ENCODE measurements at regions not wholly inside any gene's neighbourhood (a gene's known extent, or its start where the extent isn't known, plus 50 kb on each side); places are given as distances from the start of the nearest gene placed in this dataset.

- Histone ChIP-seq H3K79me2 (ENCODE audit: control insufficient read depth, insufficient read depth, low read length) (no peaks in the 10 kb centered on the region), H3K4me2 (ENCODE audit: control insufficient read depth, extremely low read depth, insufficient read depth, low read depth, low read length) (no peak overlapping the region), H3K9me3 (ENCODE audit: control insufficient read depth, low read depth, low read length) (peaks cover 8% of the 10 kb centered on the region), H3K27me3 (ENCODE audit: control insufficient read depth, extremely low read depth, insufficient read depth, low read length) (no peaks in the 10 kb centered on the region), H3K36me3 (ENCODE audit: control insufficient read depth in 2 of 2, extremely low read depth in 1 of 2, insufficient read depth in 2 of 2, low read length in 2 of 2) (no peaks in the 10 kb centered on the region), H3K4me1 (ENCODE audit: control insufficient read depth, extremely low read depth, insufficient read depth, low read length) (no peaks in the 10 kb centered on the region), H3K27ac (ENCODE audit: control insufficient read depth, insufficient read depth, low read length) (no peak overlapping the region), H2AFZ (ENCODE audit: control insufficient read depth, low read length) (no peak overlapping the region), H3K9me1 (ENCODE audit: control insufficient read depth, extremely low read depth, insufficient read depth, low read length) (no peaks in the 10 kb centered on the region), H3K9ac (ENCODE audit: control insufficient read depth, extremely low read depth, insufficient read depth, low read length) (no peak overlapping the region), H4K20me1 (ENCODE audit: control insufficient read depth, extremely low read depth, insufficient read depth, low read length) (no peaks in the 10 kb centered on the region), H3K4me3 (ENCODE audit: control insufficient read depth in 2 of 3, extremely low read depth in 1 of 3, insufficient read depth in 2 of 3, low read depth in 1 of 3, low read length in 3 of 3) (no peak overlapping the region)
- no peak for TF ChIP-seq CTCF (optimal IDR thresholded peaks at IDR 0.05 in 1 of 3, IDR thresholded peaks at IDR 0.05 in 1 of 3, conservative IDR thresholded peaks at IDR 0.05 in 1 of 3; ENCODE audit: extremely low read depth in 1 of 3, insufficient read depth in 2 of 3, low read length in 3 of 3)
- no peak for TF ChIP-seq EZH2 (IDR thresholded peaks at IDR 0.05; ENCODE audit: low read length)
- dilution Hi-C loops (cut with MboI; ENCODE audit: extremely low pct_ligation_motif_present, low sequenced_read_pairs), result no loop called here
- DNase-seq (ENCODE audit: low read depth, low spot score) (no peak), FAIRE-seq (no peak)
Measured at GRCh38 chr13:111558700-111559088, 238.3 kb downstream of the TEX29 start.

- H2AFZ ChIP-seq (ENCODE audit: control insufficient read depth, low read length), result no peak overlapping the region
- no peak overlapping the region for H3K4me3 ChIP-seq (ENCODE audit: control insufficient read depth in 2 of 3, extremely low read depth in 1 of 3, insufficient read depth in 2 of 3, low read depth in 1 of 3, low read length in 3 of 3)
- H3K4me2 ChIP-seq (ENCODE audit: control insufficient read depth, extremely low read depth, insufficient read depth, low read depth, low read length), result no peak overlapping the region
- dilution Hi-C loops (cut with MboI; ENCODE audit: extremely low pct_ligation_motif_present, low sequenced_read_pairs), result no loop called here
- H3K79me2 ChIP-seq (ENCODE audit: control insufficient read depth, insufficient read depth, low read length), result no peaks in the 10 kb centered on the region
- H3K9me3 ChIP-seq (ENCODE audit: control insufficient read depth, low read depth, low read length), result peaks cover 8% of the 10 kb centered on the region
- H3K9ac ChIP-seq (ENCODE audit: control insufficient read depth, extremely low read depth, insufficient read depth, low read length), result no peak overlapping the region
- no peaks in the 10 kb centered on the region for H3K36me3 ChIP-seq (ENCODE audit: control insufficient read depth in 2 of 2, extremely low read depth in 1 of 2, insufficient read depth in 2 of 2, low read length in 2 of 2)
- TF ChIP-seq EZH2 (IDR thresholded peaks at IDR 0.05; ENCODE audit: low read length), result no peak
- no peak for TF ChIP-seq CTCF (optimal IDR thresholded peaks at IDR 0.05 in 1 of 3, IDR thresholded peaks at IDR 0.05 in 1 of 3, conservative IDR thresholded peaks at IDR 0.05 in 1 of 3; ENCODE audit: extremely low read depth in 1 of 3, insufficient read depth in 2 of 3, low read length in 3 of 3)
- no peak for FAIRE-seq
- no peaks in the 10 kb centered on the region for H4K20me1 ChIP-seq (ENCODE audit: control insufficient read depth, extremely low read depth, insufficient read depth, low read length)
- no peaks in the 10 kb centered on the region for H3K27me3 ChIP-seq (ENCODE audit: control insufficient read depth, extremely low read depth, insufficient read depth, low read length)
- no peaks in the 10 kb centered on the region for H3K9me1 ChIP-seq (ENCODE audit: control insufficient read depth, extremely low read depth, insufficient read depth, low read length)
- DNase-seq (ENCODE audit: low read depth, low spot score), result no peak
- no peaks in the 10 kb centered on the region for H3K4me1 ChIP-seq (ENCODE audit: control insufficient read depth, extremely low read depth, insufficient read depth, low read length)
- no peak overlapping the region for H3K27ac ChIP-seq (ENCODE audit: control insufficient read depth, insufficient read depth, low read length)
Measured at GRCh38 chr13:111559612-111560403, 239.4 kb downstream of the TEX29 start.

Data from keratinocyte (primary cell).